GM04503 (cell line): ENCODE measurements at regions not wholly inside any gene's neighbourhood (a gene's known extent, or its start where the extent isn't known, plus 50 kb on each side); places are given as distances from the start of the nearest gene placed in this dataset.
"Not testable (repeated sequence)": the region's sequence is repeated elsewhere in the genome, so short reads cannot be mapped to it uniquely, and the experiment has no call there.

Experiments used
- DNase-seq: peaks from one replicate; pipeline ENCODE4 v3.0.0-alpha.2; 2012; ENCODE audit warnings: low read depth

DNA sequence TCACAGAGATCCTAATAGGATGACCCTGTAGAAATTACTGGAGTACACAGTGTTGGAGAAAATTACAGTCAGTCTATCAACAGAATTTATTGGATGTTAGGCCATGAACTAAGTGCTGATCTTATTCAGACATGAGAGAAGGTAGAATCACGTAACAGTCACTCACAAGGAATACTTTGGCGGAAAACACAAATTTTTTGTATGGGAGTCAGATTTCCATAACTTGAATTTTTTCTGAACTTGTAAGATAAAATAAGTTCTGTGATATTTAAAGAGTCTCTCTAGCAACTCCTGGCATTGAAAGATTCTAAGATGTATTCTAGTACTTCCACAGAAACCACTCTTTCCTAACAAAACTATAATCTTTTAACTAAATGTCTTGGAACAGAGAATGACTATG is 178.8 kb upstream of the MME start:
- no peak for DNase-seq

DNA sequence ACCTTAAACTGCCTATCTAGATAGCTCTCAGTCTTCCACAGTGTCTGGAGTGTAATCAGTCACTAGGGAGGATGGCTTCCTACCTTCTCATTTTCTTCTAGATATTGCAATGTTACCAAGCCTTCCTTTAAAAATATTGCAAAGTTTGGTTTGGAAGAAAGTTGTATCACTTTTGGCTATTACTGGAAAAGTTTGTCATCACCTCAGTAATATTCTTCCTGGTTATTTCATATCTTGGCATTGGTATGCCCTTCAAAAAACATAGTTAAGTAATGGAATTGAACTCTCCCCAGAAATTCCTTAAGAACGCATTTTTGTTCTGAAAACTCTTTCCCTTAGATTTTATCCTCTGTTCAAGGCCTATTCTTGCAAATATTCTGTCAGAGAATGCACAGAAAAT is 179.3 kb upstream of the MME start:
- DNase-seq: no peak

DNA sequence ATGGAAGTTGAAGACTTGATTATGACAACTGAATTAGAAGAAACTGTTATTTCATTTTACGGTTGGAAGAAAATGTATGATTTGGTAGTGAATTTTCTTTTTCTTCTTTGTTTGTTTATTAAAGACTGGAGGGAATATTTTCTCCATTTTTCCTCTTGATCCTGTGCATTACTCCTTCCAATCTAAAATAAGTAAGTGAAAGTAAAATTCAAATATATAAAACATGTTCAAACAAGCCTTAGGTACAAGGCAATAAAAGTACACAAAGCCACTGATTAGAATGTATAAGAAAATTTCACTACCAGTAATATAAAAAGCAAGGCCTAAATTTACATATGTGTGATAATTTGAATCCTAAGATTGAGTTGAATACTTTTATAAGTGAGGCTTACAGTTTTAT is 181.2 kb upstream of the MME start:
- no peak for DNase-seq

DNA sequence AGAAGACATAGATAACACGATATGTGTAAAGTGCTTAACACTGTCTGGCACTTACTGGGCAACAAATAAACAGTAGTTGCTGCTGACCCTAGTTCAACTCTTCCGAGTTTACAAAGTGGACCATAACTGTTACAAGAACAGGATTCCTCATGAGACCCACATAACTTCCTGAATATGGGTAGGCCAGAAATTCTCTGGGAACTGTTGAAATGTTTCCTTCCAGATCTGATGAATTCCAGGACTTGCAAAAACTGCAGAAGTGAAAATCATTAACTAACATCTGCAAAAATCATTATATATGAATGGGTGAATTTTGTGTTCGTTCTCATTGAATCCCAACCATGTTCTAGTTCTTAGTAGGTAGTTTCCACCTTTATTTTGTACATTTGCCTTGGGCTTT is 181.7 kb upstream of the MME start:
- no peak for DNase-seq

DNA sequence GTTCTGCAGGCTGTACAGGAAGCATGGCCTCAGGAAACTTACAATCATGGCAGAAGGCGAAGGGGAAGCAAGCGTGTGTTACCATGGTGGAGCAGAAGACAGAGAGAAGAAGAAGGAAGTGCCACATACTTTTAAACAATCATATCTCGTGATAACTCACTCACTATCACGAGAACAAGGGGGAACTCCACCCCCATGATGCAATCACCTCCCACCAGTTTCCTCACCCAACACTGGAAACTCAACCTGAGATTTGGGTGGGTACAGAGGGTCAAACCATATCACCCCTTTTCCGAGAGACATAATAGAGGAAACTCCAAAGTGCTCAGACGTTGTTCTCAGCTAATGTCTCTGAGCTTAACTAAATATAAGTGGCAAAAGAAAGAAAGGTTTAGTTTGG is 186.3 kb upstream of the MME start:
- DNase-seq: no peak

DNA sequence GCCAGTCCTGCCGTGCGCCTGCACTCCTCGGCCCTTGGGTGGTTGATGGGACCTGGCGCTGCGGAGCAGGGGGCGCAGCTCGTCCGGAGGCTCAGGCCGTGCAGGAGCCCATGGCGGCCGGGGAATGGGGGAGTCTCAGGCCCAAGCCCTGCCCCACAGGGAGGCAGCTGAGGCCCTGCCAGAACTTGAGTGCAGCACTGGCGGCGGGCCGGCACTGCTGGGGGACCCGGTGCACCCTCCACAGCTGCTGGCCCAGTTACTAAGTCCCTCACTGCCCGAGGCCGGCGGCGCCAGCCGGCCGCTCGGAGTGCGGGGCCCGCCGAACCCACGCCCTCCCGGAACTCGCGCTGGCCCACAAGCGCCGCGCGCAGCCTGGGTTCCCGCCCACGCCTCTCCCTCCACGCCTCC is 190.9 kb upstream of the MME start:
- DNase-seq: no peak

DNA sequence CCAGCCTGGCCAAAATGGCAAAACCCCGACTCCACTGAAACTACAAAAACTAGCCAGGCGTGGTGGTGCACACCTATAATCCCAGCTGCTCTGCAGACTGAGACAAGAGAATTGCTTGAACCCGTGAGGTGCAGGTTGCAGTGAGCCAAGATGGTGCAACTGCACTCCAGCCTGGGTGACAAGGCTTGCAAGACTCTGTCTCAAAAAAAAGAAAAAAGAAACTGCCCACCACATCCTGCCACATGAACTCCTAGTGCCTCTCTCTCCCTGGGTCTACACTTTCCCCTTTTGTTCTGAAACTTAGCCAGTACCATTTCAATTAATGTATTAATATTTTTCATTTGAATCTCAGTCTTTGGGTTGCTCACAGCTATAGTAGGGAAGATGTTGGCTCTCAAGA is 192.2 kb upstream of the MME start:
- DNase-seq: no peak

DNA sequence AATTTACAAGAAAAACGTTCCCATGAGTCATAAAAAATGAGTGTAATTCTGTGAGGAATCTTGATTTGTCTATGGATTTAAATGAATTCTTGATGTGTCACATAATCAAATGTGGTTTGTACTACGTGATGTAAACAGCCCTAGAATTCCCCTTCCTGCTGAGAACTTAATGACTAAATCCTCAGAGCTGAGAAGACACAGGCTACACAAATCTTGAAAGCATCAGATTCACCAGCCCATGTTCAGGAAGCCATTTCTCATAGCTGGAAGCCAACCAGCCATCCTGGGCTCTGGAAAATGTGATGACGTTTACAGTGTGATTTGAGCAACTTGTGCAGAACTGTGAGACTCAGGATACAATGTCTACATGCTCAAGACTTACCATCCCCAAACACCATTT is 193.7 kb upstream of the MME start:
- peak; percentile 100 for DNase-seq

DNA sequence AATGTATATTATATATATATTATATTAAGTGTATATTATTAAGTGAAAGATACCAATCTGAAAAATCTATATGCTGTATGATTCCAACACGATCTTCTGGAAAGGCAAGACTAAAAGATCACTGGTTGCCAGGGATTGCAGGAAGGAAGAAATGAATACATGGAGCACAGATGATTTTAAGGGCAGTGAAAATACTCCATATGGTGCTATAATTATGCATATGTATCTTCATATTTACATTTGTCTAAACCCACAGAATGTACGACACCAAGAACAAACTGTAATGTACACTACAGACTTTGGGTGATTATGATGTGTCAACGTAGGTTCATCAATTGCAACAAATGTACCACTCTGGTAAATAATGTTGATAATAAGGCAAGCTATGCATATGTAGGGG is 194.7 kb upstream of the MME start:
- DNase-seq: no peak

DNA sequence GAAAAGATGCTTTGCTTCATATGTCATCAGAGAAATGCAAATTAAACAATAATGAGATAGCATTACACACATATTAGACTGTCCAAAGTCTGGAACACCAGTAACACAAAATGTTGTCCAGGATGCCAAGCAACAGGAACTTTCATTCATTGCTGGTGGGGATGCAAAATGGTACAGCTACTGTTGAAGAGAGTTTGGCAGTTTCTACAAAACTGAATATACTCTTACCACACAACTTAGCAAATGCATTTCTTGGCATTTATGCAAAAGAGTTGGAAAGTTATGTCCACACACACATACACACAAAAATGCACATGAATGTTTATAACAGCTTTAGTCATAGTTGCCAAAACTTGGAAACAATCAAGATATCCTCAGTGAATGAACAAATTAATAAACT is 195.2 kb upstream of the MME start:
- no peak for DNase-seq

DNA sequence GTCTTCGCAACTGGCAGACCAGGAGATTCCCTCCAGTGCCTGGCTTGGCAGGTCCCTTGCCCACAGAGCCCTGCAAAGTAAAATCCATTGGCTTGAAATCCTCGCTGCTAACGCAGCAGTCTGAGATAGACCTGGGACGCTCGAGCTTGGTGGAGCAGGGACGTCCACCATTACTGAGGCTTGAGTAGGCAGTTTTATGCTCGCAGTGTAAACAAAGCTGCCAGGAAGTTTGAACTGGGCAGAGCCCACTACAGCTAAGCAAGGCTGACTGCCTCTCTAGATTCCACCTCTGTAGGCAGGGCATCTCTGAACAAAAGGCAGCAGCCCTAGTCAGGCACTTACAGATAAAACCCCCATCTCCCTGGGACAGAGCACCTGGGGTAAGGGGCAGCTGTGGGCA is 205.0 kb upstream of the MME start:
- DNase-seq: no peak

DNA sequence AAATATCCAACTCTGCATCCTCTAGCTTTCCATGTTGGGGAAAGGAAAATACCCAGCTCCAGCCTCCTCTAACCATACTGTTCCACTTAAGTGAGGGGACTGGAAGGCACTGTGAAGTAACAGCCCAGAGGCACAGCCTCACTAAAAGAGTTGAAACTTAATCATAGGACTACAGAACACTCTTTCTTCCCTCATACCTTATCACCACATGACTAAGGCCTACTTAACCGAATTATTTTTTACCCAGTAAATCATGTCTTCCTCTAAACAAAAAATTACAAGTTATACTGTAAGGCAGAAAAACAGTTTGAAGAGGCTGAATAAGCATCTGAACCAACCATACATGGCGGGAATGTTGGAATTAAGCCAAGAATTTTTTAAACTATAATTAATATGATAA is 207.4 kb upstream of the MME start:
- no peak for DNase-seq

DNA sequence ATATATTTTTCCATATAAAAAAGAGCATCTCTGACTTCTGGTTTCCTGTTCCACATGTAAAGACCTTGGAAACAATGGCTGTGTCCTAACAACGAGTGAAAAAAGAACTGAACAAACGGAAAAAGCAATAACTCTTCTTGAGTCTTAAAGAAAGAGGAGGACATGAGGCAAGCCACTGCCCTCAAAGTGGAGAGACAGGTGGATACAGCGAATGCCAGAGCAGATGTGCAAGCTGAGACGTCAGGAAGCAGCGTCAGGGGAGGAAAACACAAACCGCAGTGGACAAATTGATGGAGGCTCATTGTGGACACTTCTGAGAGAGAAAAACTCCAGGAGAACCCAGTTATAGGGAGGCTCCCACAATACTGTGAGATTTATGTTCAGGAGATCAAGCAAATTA is 208.0 kb upstream of the MME start:
- no peak for DNase-seq

DNA sequence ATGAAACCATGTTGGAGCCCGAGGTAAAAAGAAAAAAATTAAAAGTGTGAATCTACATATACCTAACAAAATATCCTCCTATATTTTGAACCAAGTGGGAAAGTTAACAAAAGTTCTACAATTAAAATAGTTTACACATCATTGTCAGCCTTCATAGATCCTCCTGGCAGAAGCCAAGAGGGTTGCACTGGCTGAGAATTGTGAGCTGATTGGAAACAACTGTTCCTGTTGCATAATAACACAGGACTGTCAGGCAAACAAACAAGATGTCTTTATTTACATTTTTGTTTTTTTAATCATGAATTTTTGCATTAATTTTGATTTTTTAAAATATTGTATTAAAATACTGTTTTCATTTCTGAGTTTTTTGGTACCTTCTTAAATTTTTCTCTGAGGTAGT is 215.2 kb upstream of the MME start:
- DNase-seq: no peak

DNA sequence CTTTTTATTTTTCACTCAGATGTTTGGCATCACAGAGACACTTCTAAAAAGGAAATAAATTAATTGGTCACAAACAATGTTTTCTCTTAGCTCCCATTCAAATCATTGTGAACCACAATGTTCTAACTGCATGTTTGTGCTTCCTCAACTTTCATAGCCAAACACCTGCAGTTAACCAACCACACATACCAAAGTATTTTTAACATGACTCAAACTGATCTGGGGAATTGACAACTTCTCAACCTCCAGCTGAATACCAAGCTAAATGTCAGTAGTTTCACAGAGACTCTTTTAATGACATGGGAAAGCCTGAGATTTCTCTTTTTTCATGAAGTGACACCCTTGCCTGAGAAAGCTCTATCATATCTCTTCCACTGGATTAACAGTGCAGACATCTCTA is 217.9 kb upstream of the MME start:
- peak; percentile 51 for DNase-seq

DNA sequence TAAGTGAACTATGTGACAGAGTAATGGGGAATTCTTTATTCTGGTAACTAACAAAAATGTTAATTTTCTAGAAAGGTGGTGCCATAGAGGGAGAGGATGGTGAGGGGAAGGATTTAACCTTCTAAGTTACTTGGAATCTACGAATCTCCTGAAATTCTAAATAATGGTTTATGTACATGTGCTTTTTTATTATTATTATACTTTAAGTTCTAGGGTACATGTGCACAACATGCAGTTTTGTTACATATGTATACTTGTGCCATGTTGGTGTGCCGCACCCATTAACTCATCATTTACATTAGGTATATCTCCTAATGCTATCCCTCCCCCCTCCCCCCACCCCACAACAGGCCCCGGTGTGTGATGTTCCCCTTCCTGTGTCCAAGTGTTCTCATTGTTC is 227.1 kb upstream of the MME start:
- not testable (repeated sequence) for DNase-seq

DNA sequence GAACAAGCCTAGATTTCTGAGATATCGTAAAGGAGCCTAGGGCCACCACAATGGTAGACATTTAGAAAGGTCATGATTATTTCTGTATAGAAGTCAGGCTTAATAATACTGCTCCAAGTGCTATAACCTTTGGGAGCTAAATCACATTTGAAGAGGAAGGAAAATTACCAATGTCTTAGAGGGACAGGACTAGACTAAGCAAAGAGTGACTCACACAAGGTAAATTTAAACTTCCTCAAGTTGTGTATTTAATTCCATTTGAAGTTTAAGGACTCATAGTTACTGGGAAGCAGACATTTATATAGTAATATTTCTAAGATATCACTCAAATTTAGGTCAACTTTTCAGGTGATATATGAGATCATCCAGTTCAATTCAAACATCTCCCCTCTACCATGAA is 227.6 kb upstream of the MME start:
- DNase-seq: no peak

DNA sequence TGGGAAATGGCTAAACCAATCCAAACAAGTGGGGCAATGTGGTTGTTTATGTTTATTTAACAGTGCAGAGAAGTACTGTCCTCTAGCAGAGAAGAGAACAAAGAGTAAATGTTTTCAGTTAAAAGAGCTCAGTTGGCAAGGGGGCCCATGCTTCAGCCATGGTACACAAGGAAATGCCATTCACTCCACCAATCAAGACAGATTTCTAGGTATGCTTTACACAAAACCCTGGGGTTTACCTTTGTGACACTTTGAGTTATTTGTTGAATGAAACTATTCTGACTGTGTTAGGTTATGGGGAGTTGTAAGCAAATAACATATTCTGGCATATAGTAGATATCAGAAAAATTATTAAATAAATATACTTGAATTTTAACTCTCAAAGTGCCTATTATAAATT is 228.5 kb upstream of the MME start:
- no peak for DNase-seq

DNA sequence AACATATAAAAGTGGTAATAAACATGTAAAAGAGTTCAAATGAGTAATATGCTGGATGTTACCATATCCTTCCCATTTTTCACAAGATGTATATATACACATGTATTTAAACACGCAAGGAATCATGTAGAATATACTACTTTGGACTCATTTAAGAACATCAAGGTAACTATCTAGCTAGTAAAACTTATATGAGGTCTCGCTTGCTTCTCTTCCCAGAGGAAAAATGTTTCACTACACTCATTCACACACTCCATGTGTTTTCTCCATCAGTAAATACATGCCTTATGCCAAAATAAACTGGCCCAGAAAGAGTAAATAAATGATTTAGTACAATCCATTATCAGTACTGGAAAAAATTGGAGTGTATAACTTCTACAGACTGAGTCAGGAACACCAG is 229.2 kb upstream of the MME start:
- no peak for DNase-seq

DNA sequence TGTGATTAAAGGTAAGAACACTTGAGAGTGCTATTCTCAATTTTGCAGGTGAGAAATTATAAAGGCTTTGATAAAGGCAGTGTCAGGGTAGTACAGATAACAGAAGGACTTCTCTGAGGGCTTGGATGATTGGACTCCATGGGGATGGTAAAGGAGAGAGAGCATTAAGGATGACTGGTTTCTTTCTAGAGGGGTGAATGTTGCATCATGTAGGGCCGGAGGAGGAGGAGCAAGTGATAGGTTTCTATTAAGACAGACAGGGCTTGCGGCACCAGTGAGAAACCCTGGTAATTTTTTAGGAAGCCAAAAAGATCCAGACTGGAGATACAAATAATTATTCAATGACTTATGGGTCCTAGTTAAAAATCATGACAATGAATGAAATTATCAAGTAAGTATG is 230.7 kb upstream of the MME start:
- DNase-seq: no peak

DNA sequence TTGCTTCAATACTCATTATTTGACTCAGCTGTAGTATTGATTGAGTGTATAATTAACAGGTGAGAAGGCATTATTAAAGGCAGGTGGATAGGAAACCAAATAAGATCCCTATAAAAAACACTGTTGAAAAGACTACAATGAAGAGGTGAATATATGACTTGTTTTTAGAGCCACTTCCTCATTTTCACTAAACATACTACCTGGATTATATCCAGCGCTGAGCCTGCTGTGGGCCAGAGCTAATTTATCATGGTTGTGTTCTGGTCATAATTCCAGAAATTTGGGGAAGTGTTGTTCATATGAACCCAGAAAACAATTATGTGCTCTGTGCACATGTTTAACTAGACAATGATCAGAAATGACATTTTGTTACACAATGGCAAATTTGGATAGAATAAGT is 235.3 kb upstream of the MME start:
- DNase-seq: no peak

DNA sequence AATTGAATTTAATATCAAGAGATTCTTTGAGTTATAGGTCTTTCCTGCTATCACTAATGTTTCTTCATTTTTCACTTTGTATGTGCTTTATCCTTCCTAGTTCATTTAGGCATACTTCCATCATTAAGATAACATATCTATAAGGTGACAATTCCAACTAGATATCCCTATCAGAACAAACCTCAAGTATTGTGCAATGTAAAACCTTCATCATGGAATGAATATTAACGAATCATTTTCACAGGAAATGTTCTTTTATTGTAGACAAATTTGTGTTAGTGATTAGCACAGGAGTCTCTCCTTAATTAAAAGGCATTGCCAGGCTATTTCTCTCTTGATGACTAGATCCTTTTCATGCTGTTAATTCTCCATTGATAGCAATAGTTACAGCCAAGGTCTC is 236.5 kb upstream of the MME start:
- no peak for DNase-seq

DNA sequence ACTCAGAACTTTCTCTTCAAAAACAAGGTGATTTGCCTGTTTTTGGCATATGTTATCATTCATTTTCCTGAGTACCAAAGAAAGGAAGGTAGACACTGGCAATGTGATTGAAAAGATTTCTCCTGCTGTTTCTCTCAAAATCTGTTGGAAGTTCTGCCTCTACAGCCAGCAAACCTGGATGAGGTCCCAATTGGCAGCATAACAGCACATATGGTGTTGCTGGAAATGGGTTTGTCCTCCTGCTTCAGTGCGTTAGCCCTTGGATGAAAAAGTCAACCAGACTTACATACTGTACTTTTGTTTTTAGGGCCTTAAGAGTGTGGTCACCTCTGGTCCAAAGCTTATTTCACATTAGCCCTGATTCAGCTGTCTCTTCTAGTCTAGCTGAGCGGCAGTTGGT is 237.6 kb upstream of the MME start:
- DNase-seq: no peak

DNA sequence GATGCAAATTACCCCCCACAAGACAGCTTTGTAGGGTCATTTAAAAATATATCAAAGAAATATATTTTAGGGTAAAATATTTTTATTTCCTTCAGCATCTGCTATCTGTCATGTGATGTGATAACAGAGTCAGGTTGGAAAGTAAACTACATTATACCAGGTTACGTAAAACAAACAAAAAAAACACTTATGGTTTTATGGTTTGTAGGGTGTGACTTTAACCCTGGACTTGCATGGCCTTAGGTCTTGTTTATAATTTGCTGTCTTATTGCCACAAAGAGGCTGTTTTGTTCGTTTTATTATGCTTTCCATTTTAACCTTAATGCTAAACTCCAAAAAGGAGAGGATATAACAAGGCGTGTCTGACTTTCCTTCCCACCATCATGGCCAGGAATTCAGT is 244.5 kb upstream of the MME start:
- DNase-seq: no peak

DNA sequence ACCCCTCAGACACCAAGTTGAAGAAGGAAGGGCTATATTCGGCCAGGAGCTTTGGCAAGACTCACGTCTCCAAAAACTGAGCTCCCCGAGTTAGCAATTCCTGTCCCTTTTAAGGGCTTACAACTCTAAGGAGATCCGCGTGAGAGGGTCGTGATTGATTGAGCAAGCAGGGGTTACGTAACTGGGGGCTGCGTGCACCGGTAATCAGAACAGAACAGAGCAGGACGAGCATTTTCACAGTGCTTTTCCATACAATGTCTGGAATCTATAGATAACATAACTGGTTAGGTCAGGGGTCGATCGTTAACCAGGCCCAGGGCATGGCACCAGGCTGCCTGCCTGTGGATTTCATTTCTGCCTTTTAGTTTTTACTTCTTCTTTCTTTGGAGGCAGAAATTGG is 245.3 kb upstream of the MME start:
- not testable (repeated sequence) for DNase-seq

DNA sequence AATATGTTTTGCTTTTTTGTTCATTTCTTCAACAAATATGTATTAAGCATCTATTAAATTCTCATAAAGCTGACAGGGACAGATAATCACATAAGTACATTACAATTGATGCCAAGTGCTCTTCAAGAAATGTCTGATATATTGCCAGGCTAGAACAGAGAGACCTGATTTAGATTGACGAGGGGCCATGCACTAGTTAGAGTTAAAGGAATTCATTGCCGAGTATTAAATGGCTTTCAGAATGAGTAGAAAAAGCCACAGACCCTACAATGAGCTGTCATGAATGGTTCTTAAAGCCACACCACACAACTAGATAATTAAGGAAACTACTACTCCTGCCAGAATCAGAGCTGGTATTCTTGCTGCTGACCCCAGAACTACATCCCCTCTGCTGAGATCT is 250.2 kb upstream of the MME start:
- DNase-seq: no peak
